ENCODE measurements at regions not wholly inside any gene's neighbourhood (a gene's known extent, or its start where the extent isn't known, plus 50 kb on each side); places are given as distances from the start of the nearest gene placed in this dataset.
"Not testable (repeated sequence)": the region's sequence is repeated elsewhere in the genome, so short reads cannot be mapped to it uniquely, and the experiment has no call there.

DNA sequence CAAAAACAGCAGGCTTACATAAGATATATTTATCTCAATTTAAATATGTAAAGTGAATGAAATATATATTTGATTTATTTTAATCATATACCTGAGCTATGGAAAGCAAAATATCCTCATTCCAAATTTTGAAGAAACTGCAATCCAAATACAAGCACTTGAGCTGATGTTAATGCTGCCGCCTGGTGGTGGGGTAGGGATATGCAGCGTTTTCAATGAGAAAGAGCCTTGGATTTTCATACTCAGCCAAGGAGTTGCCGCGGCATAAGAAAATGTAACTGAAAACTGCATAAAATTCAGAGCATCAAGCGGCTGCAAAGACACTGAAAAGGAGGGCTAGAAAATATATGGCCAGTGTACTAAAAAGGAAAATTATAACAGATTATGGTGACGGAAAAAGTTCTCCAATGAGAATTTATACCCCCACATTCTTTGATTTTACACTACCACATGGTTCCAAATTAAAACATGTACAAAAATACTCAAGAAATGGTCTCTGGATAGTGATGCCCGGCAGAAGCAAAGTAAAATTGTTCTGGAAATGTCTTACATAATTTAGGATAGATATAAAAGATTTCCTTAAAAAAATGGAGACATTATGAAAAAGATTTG is 660.3 kb upstream of the PITX2 start:
- peak; percentile 68 for DNase-seq

DNA sequence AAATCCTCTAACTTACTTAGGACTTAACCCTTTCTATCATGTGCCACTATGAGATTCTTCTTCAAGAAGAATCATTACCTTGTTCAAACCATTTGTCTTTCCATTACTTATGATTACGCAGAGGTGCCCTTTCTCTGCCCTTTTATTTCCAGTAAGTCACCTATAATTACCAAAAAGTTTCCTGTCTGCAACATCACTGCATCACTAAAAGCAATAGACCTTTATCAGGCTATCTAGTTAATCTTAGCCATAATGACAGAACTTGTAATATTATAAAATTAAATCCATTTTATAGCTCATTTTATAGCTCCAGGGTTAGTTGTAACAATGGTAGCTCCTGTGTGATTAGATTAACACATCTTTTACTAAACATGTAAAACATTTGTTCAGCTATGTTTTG is 673.6 kb upstream of the PITX2 start:
- no peak for DNase-seq

GRCh38 chr4:111303806-111304205 is 680.9 kb upstream of the PITX2 start:
- DNase-seq: no peak

DNA sequence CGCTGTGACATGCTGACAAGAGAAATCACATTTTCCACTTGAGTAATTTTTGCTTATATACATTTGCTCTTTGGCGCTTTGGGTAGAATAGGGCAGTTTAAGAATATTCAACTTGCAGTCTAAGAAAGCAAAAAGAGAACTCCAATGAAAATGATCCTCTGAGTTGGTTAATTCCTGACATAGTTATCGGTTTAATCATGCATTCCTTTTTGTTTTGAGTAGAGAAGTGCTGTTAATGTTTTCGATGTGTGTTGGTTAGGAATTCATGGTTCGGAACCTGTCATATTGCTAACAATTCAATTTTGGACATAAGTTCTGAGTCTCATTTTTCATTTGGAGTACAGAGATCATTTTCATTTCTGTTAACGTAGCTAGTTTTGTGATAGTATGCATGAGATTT is 700.6 kb upstream of the PITX2 start:
- DNase-seq: no peak

DNA sequence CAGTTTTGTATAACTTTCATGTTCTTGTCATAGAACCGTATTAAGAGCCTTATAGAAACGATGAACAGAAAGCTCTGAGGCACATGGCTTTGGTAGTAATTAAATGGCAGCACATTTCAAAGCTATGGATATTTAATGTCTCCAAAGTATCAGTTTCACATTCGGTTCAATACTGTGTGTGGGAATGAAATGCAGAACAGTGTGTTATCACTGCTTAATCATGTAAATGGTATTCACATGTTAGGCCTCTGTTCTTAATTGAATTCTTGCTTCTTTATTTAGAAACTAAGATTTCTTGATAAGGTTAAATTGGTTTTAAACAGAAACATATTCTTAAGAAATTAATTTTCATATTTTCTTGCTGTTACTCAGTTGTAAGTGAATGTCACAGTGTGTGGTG is 701.0 kb upstream of the PITX2 start:
- DNase-seq: no peak

DNA sequence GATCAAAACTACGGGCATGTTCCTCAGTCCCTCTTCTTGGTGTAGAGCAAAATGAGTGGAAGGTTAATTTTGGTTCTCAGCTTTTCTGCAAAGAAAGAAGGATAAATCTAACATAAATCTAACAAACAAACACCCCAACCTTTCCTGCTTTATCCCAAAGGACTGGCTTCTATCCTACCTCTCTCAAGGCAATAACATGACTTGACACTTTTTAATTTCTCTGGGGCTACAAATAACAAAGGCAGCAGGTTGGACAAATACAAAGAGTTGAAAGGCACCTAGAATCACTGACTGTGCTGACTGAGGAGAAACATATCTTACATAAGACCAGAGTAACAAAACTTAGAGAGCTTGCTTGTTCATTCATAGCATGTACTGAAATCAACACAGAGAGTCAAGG is 703.6 kb upstream of the PITX2 start:
- no peak for DNase-seq

- DNase-seq: no peak
Observed at GRCh38 chr4:111330786-111331185, 707.9 kb upstream of the PITX2 start.

GRCh38 chr4:111334361-111334760 is 711.5 kb upstream of the PITX2 start:
- DNase-seq: no peak

DNA sequence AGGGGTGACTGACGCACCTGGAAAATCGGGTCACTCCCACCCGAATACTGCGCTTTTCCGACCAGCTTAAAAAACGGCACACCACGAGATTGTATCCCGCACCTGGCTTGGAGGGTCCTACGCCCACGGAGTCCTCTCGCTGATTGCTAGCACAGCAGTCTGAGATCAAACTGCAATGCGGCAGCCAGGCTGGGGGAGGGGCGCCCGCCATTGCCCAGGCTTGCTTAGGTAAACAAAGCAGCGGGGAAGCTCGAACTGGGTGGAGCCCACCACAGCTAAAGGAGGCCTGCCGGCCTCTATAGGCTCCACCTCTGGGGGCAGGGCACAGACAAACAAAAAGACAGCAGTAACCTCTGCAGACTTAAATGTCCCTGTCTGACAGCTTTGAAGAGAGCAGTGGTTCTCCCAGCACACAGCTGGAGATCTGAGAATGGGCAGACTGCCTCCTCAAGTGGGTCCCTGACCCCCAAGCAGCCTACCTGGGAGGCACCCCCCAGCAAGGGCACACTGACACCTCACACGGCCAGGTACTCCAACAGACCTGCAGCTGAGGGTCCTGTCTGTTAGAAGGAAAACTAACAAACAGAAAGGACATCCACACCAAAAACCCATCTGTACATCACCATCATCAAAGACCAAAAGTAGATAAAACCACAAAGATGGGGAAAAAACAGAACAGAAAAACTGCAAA is 714.5 kb upstream of the PITX2 start:
- DNase-seq: not testable (repeated sequence)

DNA sequence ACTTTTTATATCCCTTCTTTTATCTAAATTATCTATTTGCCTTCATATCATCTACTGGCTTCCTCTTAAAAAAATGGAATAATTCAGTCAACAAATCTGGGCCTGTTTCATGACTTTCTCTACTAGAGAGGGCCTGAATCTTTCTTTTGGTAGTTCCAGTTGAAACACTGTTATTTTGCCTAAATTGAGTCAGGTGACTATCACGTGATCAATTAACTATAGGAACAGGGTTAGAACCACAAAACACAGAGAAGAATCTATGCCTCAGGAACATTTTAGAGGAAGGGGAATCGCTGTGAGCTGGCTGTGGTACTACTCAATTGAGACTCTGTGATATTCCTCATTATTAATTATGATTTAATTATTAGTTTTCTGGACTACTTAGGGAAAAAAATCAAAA is 736.7 kb upstream of the PITX2 start:
- no peak for DNase-seq

DNA sequence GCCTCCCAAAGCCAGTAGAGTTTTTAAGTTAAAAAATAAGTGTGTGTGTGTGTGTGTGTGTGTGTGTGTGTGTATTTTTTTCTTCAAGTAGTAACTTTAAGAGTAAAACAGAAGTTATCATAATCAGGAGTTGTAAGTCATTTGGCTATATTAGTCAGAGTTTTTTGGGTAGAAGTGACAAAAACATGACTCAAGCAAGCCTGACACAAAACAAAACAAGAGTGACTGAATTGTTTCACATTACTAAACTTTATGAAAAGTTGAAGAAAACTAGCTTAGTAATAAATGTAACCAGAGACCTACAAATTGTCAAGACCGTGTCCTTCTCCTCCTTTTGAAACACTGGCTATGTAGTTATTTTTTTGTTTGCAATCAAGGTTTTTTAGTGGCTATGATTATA is 738.0 kb upstream of the PITX2 start:
- no peak for DNase-seq

DNA sequence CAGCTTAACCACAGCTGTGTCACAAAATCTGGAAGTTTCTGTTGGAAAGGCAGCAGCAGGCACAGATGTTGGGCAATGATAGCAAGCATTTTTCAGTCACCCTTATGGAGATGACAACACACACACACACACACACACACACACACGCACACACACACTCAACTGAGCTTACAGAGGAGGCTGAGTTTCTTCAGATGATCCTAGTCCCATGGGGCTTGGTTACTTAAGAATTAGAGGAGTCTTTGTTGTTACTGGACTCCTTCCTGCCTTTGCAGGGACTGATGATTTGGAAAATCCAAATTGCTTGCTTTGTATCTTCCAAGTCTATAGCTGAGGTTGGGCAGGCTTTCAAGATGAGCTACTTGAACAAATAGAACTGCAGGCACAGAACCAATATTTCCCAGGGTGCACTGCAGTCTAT is 740.1 kb upstream of the PITX2 start:
- DNase-seq: no peak

- not testable (repeated sequence) for DNase-seq
Observed at GRCh38 chr4:111377880-111378279, 755.0 kb upstream of the PITX2 start.

- DNase-seq: no peak
Observed at GRCh38 chr4:111388561-111388960, 756.7 kb upstream of the FAM241A start.

- no peak for DNase-seq
Observed at GRCh38 chr4:111391829-111392228, 753.4 kb upstream of the FAM241A start.

DNA sequence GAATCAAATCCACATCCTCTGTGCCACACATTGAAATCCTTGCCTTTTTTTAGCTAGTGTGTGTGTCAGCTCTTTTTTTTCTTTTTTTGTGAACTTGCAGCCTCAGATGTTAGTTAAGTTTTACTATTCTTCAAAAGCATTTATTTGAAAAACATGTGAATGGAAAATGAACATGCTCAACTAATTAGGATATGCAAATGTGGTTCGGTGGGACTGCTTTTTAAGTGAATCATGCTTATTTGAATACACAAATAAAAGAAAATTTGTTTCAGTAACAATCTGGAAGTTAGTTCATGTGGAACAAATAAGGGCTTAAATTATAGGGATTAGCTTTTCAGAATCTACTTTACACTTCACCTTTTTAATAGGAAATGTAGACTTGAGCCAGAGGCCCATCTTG is 751.5 kb upstream of the FAM241A start:
- DNase-seq: no peak

DNA sequence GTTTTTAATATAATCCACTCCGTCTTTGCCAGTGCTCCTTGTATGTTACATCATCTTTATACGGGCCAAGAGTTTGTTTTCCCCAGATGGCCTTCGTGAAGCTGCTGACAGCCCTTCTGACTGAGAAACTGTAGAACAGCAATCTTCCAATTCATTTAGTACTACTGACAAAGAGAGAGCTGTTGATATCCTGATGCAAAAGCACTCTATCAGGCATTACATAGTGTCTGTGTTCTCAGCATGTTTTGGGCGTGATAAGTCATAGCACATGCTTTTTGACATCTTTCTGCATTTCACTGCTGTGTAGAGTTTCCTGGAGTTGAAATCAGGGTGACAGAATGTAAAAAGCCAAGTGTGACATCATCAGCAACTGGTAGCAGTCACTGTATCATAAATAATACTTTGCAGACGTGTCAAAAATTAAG is 746.3 kb upstream of the FAM241A start:
- no peak for DNase-seq

DNA sequence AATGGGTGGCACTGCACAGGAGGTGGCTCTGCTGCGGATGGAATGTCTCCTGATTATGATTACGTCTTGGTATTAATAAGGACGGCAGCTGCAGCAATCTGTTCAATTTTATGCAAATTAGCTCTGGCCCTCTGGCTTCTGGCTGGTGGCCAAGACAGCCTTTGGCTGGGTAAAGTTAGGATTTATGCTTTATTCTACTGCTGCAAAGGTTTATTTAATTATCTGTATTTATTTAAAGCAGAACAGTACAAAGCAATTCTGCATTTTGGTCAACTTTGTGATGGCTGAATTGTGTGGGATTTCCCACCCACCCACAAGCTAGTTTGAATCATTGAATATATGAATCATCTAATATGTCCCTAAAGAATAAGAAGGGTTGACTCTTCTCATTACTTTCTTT is 745.6 kb upstream of the FAM241A start:
- no peak for DNase-seq

DNA sequence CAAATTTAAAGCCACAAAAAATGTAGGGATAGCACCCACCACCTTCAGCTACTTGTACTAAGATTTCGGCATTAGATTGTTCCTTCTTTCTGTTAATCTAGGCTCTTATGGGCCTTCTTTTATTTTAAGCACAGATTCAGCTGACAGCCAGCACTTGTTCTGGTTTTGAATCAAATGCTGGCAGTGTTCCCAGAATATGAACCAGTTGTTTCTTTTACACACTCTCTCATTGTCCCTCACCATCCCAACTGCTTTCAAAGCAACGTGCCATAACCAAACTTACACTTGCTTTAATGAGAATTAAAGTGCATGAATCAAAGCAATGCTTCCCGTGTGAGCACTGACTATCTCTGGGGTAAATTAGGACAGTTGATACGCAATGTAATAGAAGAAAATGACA is 744.5 kb upstream of the FAM241A start:
- DNase-seq: no peak

DNA sequence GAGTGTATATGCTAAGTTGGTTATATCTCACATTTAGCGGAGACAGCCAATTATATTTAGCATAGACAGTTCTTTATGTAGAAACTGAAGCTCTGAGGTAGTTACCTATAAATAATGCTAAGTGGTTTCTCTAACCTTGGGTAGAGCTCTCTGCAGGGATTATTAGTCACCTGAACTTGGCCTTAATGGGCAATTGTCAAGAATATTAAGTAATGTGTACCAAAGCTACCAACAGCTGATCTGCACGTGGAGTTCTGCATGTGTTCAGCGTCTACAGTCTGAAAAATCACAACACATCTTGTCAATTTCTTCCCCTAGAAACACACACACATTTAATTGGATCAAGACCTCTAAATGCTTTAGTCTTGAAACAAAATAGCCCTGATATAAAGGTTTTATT is 740.6 kb upstream of the FAM241A start:
- DNase-seq: no peak

- no peak for DNase-seq
Observed at GRCh38 chr4:111405989-111406388, 739.3 kb upstream of the FAM241A start.

- no peak for DNase-seq
Observed at GRCh38 chr4:111410571-111410970, 734.7 kb upstream of the FAM241A start.

- DNase-seq: no peak
Observed at GRCh38 chr4:111417521-111417920, 727.7 kb upstream of the FAM241A start.

- DNase-seq: no peak
Observed at GRCh38 chr4:111433441-111433840, 711.8 kb upstream of the FAM241A start.

- no peak for DNase-seq
Observed at GRCh38 chr4:111434586-111434985, 710.7 kb upstream of the FAM241A start.

Measured in hematopoietic multipotent progenitor cell treated with erythropoietin and hydrocortisone succinate and interleukin-3 and kit ligand, for 6 days (in vitro differentiated cells).